A549 (cell line): ENCODE measurements at regions not wholly inside any gene's neighbourhood (a gene's known extent, or its start where the extent isn't known, plus 50 kb on each side); places are given as distances from the start of the nearest gene placed in this dataset.

Source experiments
- CTCF ChIP-seq: fragments of >200 bp; sonication (Bioruptor Twin); formaldehyde crosslinking; IDR thresholded peaks from 3 replicates; pipeline ENCODE4 v1.5.1; 2016
- EHMT2 ChIP-seq: fragments of 200-600 bp; sonication (generic); IDR thresholded peaks from 2 replicates; pipeline ENCODE4 v1.6.1; 2016; ENCODE audit warnings: antibody characterized with exemption, low read depth, mild to moderate bottlenecking, moderate library complexity
- EP300 ChIP-seq, 2 experiments: fragments of >200 bp; sonication (Bioruptor Twin); formaldehyde crosslinking; IDR thresholded peaks; 2 replicates in 1 of 2; 3 replicates in 1 of 2; pipeline ENCODE4 v1.6.1; 2016 to 2017
- FOSL2 ChIP-seq, 2 experiments: fragments of 450-650 bp in 1 of 2; fragments of >200 bp in 1 of 2; sonication (Bioruptor Twin) in 1 of 2; formaldehyde crosslinking; IDR thresholded peaks; 2 replicates each; pipeline versions ENCODE4 v1.5.0 to v1.6.1; 2016 to 2020; ENCODE audit warnings: mild to moderate bottlenecking in 1 of 2, moderate library complexity in 1 of 2
- HMGXB4 ChIP-seq: fragments of 250-450 bp; sonication (Bioruptor Pico); IDR thresholded peaks from 2 replicates; pipeline ENCODE4 v1.5.0; 2021; ENCODE audit warnings: mild to moderate bottlenecking, moderate library complexity, borderline replicate concordance
- KDM1A ChIP-seq: fragments of 200-600 bp; sonication (generic); IDR thresholded peaks from 2 replicates; pipeline ENCODE4 v1.6.1; 2016; ENCODE audit warnings: low read depth, mild to moderate bottlenecking
- MAFK ChIP-seq: fragments of 450-650 bp; IDR thresholded peaks from 2 replicates; pipeline ENCODE4 v1.6.1; 2014; ENCODE audit not compliant: partially characterized antibody
- MAX ChIP-seq: IDR thresholded peaks from 2 replicates; pipeline ENCODE4 v1.6.1; 2012
- POLR2A ChIP-seq: IDR thresholded peaks from 2 replicates; pipeline ENCODE4 v1.6.1; 2012; ENCODE audit warnings: mild to moderate bottlenecking, low read length
- RAD21 ChIP-seq, 2 experiments: fragments of >200 bp in 1 of 2; sonication (Bioruptor Twin) in 1 of 2; formaldehyde crosslinking in 1 of 2; IDR thresholded peaks in 1 of 2; conservative IDR thresholded peaks in 1 of 2; 2 replicates in 1 of 2; 3 replicates in 1 of 2; pipeline ENCODE4 v1.6.1; 2012 to 2018; ENCODE audit warnings: inconsistent platforms in 1 of 2
- RFX5 ChIP-seq: fragments of 450-650 bp; IDR thresholded peaks from 2 replicates; pipeline ENCODE4 v1.7.1; 2014; ENCODE audit warnings: antibody characterized with exemption, mild to moderate bottlenecking, moderate library complexity
- SMC3 ChIP-seq: fragments of >200 bp; sonication (Bioruptor Twin); formaldehyde crosslinking; IDR thresholded peaks from 3 replicates; pipeline ENCODE4 v1.6.1; 2018; ENCODE audit warnings: inconsistent platforms

- TF ChIP-seq POLR2A (no peak), RAD21 (conservative IDR thresholded peaks at IDR 0.05 in 1 of 2, IDR thresholded peaks at IDR 0.05 in 1 of 2) (no peak), SMC3 (no peak), CTCF (no peak), MAFK (no peak), RFX5 (no peak), EP300 (IDR thresholded peaks at IDR 0.05) (no peak), MAX (no peak), HMGXB4 (CRISPR knock-in tag) (no peak), FOSL2 (IDR thresholded peaks at IDR 0.05) (no peak), FOSL2 (CRISPR knock-in tag; IDR thresholded peaks at IDR 0.05) (no peak), KDM1A (no peak), EHMT2 (no peak)
These were observed 638.8 kb upstream of the NOVA1 start for GRCh38 chr14:27236601-27237000.
